ENCODE measurements at regions not wholly inside any gene's neighbourhood (a gene's known extent, or its start where the extent isn't known, plus 50 kb on each side); places are given as distances from the start of the nearest gene placed in this dataset.

DNA sequence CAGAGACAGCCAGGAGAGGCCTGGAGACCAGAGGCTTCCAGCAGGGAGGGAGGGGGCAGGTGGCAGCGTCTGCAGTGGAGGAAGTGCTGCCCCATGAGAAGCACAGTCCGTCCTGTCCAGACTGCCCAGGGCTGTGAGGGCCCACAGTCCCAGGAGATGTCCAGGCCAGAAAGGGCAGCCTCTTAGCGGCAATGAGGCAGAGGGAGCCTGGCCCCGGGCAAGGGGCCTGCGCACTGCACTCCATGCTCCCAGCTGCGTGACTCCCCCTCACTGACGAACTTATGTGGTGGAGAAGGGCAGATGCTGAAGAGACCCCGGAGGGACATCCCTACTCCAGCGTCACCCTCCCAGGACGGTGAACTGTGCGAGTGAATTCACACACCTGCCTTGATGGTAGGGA is 115.3 kb downstream of the SOX1 start:
- Histone ChIP-seq H3K4me1 (peaks cover 0 to 2% (median 0%) of the 10 kb centered on the region in 4 donors), H3K27ac (no peak overlapping the region), H3K4me3 (no peak overlapping the region), H3K9me3 (no peaks in the 10 kb centered on the region), H3K27me3 (peaks cover 0 to 3% of the 10 kb centered on the region in 2 donors), H3K36me3 (no peaks in the 10 kb centered on the region)
- 66 to 73% methylated on average over 10 to 11 of the region's 11 CpGs for WGBS, 2 donors
- TF ChIP-seq, protein P1, sequence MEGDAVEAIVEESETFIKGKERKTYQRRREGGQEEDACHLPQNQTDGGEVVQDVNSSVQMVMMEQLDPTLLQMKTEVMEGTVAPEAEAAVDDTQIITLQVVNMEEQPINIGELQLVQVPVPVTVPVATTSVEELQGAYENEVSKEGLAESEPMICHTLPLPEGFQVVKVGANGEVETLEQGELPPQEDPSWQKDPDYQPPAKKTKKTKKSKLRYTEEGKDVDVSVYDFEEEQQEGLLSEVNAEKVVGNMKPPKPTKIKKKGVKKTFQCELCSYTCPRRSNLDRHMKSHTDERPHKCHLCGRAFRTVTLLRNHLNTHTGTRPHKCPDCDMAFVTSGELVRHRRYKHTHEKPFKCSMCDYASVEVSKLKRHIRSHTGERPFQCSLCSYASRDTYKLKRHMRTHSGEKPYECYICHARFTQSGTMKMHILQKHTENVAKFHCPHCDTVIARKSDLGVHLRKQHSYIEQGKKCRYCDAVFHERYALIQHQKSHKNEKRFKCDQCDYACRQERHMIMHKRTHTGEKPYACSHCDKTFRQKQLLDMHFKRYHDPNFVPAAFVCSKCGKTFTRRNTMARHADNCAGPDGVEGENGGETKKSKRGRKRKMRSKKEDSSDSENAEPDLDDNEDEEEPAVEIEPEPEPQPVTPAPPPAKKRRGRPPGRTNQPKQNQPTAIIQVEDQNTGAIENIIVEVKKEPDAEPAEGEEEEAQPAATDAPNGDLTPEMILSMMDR (IDR thresholded peaks at IDR 0.05) = no peak
- TF ChIP-seq POLR2A (IDR thresholded peaks at IDR 0.05) (no peak), EP300 (IDR thresholded peaks at IDR 0.05) (no peak)
- no peak for DNase-seq (ENCODE audit: low spot score in 2 of 2)

DNA sequence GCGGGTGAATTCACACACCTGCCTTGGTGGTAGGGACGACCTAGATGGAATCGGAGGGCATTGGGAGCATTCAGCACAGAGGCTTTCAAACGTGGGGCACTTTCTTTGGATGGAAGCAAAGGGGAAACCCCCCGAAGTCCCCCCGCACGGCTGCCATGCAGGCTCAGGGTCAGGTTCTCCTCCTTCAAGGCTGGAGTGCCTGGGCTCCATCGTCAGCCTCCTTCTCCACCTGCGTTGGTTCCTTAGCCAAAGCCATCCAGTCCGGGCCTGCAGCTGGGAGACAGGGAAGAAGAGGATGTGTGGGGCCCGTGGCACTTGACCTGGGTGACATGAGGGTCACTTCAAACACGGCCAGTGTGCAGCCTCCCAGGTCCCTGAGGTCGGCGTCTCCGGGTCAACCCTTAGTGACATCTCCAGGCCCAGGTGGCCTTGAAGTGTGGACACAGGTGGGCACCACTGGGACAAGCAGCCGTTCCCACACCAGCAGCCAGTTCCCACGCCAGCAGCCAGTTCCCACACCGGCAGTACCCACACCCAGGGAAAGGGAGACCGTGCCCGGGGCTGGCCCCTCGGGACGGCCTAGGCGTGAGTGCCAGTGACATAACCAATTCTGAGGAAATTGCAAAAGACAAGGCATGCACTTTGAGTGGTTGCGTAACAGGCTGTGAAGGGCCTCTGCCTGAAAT is 116.0 kb downstream of the SOX1 start:
- H3K9me3 ChIP-seq = no peaks in the 10 kb centered on the region
- no peak overlapping the region for H3K4me3 ChIP-seq
- no peak for DNase-seq (ENCODE audit: low spot score in 2 of 2)
- no peak for TF ChIP-seq EP300 (IDR thresholded peaks at IDR 0.05)
- no peak for TF ChIP-seq POLR2A (IDR thresholded peaks at IDR 0.05)
- TF ChIP-seq, protein P1 (IDR thresholded peaks at IDR 0.05) = no peak
- H3K27me3 ChIP-seq = peaks cover 0 to 3% of the 10 kb centered on the region in 2 donors
- no peaks in the 10 kb centered on the region for H3K4me1 ChIP-seq
- H3K36me3 ChIP-seq = no peaks in the 10 kb centered on the region
- no peak overlapping the region for H3K27ac ChIP-seq
- WGBS, 2 donors = 67 to 75% methylated on average over 17 to 23 of the region's 24 CpGs

DNA sequence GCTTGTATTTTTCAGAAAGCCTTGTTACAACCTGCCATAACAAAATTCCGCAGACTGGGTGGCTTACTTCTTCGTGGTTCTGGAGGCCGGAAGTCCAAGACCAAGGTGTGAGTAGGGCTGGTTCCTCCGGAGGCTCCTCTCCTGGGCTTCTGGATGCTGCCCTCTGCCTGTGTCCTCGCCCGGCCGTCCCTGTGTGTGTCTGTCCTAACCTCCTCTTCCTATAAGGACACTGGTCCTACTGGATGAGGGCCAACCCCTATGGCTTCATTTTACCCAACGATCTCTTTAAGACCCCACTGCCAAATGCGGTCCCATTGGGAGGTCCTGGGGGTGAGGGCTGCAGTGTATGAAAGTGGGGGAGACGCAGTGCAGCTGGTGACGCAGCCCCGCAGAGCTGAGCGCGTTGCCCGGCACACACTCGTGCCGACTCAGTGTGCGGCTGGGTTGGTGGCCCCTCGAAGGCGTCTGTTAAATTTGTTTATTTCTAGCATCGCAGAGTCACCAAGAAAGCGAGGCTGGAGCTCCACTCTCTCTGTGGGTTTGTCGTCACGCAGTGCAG is 116.7 kb downstream of the SOX1 start:
- no peak overlapping the region for H3K27ac ChIP-seq
- TF ChIP-seq, protein P1 (IDR thresholded peaks at IDR 0.05) = no peak
- TF ChIP-seq EP300 (IDR thresholded peaks at IDR 0.05) (no peak), POLR2A (IDR thresholded peaks at IDR 0.05) (no peak)
- H3K36me3 ChIP-seq = no peaks in the 10 kb centered on the region
- H3K9me3 ChIP-seq = no peaks in the 10 kb centered on the region
- WGBS, 2 donors = 83 to 85% methylated on average over 24 of the region's 24 CpGs
- no peak overlapping the region for H3K4me3 ChIP-seq
- H3K4me1 ChIP-seq = no peaks in the 10 kb centered on the region
- H3K27me3 ChIP-seq = peaks cover 0 to 3% of the 10 kb centered on the region in 2 donors
- DNase-seq (ENCODE audit: low spot score in 2 of 2) = no peak

DNA sequence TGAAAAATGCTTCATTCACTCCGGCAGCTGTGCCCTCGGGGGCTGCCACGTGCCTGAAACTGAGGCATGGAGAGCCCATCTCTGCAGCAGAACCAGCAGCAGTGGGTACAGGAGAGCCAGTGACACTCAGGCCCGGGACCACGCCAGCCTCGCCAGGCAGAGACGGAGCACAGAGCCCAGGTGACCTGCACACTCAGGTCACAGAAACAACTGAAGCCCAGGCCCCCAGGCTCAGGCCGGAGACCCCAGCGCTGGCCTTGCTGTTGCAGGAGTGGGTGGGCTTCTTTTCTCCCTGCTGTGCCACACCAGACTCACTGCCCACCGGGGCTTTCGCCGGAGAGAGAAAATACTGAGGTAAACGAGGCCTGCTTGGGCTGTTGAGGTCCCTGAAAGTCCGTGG is 117.3 kb downstream of the SOX1 start:
- TF ChIP-seq EP300 (IDR thresholded peaks at IDR 0.05) = no peak
- no peak for TF ChIP-seq POLR2A (IDR thresholded peaks at IDR 0.05)
- TF ChIP-seq, protein P1 (IDR thresholded peaks at IDR 0.05) = no peak
- Histone ChIP-seq H3K9me3 (no peaks in the 10 kb centered on the region), H3K36me3 (no peaks in the 10 kb centered on the region), H3K4me1 (no peaks in the 10 kb centered on the region), H3K27ac (no peak overlapping the region), H3K4me3 (no peak overlapping the region), H3K27me3 (peaks cover 0 to 3% of the 10 kb centered on the region in 2 donors)
- no peak for DNase-seq (ENCODE audit: low spot score in 2 of 2)
- 71 to 78% methylated on average over 12 to 14 of the region's 14 CpGs for WGBS, 2 donors

DNA sequence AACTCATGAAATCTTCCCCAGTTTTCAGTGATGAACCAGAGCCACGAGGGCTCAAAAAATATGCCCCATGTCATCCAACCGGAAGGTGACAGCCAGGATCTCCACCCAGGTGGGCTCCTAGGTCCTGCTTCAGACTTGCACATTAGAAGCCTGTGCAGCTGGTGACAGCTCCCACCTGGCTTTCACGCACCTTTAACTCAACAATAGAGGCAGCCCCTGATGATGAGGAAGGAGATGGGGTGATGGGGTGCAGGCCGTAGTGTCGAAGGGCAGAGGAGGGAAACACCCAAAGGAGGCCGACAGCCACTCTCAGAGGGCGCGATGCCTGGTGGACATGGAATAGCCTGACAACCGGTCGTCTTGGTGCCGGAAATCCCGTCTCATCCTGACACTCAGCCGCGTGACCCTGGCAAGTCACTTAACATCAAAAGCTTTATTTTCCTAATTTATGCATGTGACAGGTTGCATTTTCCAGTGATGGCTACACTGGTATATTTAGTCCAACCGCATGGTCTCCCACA is 118.0 kb downstream of the SOX1 start:
- no peaks in the 10 kb centered on the region for H3K9me3 ChIP-seq
- peaks cover 0 to 3% of the 10 kb centered on the region in 2 donors for H3K27me3 ChIP-seq
- TF ChIP-seq POLR2A (IDR thresholded peaks at IDR 0.05) (no peak), EP300 (IDR thresholded peaks at IDR 0.05) (no peak)
- TF ChIP-seq, protein P1 (IDR thresholded peaks at IDR 0.05) = no peak
- WGBS, 2 donors = 82 to 87% methylated on average over 15 of the region's 15 CpGs
- no peaks in the 10 kb centered on the region for H3K36me3 ChIP-seq
- no peak overlapping the region for H3K27ac ChIP-seq
- DNase-seq (ENCODE audit: low spot score in 2 of 2) = no peak
- no peaks in the 10 kb centered on the region for H3K4me1 ChIP-seq
- H3K4me3 ChIP-seq = no peak overlapping the region
